ENCODE measurements at regions not wholly inside any gene's neighbourhood (a gene's known extent, or its start where the extent isn't known, plus 50 kb on each side); places are given as distances from the start of the nearest gene placed in this dataset.

DNA sequence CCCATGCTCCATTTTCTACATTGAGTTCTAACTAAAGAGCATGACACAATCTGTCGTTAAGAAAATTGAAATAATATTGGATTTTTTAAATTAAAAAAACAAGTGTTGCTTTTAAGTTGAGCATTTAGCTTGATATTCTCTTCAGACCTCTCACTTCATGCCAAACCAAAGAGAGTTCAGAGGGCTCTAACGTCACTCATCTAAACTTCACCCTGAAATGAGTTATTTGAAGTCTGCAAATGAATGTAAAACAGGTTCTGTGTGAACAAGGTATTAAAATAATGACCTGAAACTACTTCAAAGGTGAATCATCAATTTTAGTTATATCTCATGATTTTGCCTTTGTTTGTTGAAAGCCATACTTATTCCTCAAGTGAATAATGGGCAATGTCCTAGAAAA, 61.8 kb downstream of the MRPL57 start:
- TF ChIP-seq, protein P1, sequence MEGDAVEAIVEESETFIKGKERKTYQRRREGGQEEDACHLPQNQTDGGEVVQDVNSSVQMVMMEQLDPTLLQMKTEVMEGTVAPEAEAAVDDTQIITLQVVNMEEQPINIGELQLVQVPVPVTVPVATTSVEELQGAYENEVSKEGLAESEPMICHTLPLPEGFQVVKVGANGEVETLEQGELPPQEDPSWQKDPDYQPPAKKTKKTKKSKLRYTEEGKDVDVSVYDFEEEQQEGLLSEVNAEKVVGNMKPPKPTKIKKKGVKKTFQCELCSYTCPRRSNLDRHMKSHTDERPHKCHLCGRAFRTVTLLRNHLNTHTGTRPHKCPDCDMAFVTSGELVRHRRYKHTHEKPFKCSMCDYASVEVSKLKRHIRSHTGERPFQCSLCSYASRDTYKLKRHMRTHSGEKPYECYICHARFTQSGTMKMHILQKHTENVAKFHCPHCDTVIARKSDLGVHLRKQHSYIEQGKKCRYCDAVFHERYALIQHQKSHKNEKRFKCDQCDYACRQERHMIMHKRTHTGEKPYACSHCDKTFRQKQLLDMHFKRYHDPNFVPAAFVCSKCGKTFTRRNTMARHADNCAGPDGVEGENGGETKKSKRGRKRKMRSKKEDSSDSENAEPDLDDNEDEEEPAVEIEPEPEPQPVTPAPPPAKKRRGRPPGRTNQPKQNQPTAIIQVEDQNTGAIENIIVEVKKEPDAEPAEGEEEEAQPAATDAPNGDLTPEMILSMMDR (IDR thresholded peaks at IDR 0.05; ENCODE audit: low read length) = no peak
- no peak for TF ChIP-seq EZH2 (optimal IDR thresholded peaks at IDR 0.05; ENCODE audit: low read depth, low read length)
